Adrenal gland (tissue), 5 donors: ENCODE measurements at regions not wholly inside any gene's neighbourhood (a gene's known extent, or its start where the extent isn't known, plus 50 kb on each side); places are given as distances from the start of the nearest gene placed in this dataset.

ENCODE experiments used
- CTCF ChIP-seq, 6 experiments: fragments of 450-650 bp in 4 of 6; fragments of 200-600 bp in 2 of 6; sonication (generic) in 1 of 6; IDR thresholded peaks; 1 replicate in 5 of 6; 2 replicates in 1 of 6; pipeline versions ENCODE4 v1.5.1 to v1.8.0; 2016 to 2021; ENCODE audit warnings: antibody characterized with exemption in 6 of 6, mild to moderate bottlenecking in 2 of 6, moderate library complexity in 1 of 6
- POLR2A ChIP-seq, 2 donors: fragments of 450-650 bp; IDR thresholded peaks; one replicate each; pipeline ENCODE4 v1.6.1; 2017; ENCODE audit warnings: antibody characterized with exemption in 2 of 2, mild to moderate bottlenecking in 2 of 2, moderate library complexity in 1 of 2
- donor health status: DM: no; HTN: no; CAD: no.

- TF ChIP-seq CTCF (IDR thresholded peaks at IDR 0.05) (no peak), POLR2A (IDR thresholded peaks at IDR 0.05) (no peak)
Measured at GRCh38 chr17:45578516-45579455, 88.3 kb upstream of the PLEKHM1 start.
